ACHN (cell line): ENCODE measurements at regions not wholly inside any gene's neighbourhood (a gene's known extent, or its start where the extent isn't known, plus 50 kb on each side); places are given as distances from the start of the nearest gene placed in this dataset.
"Not testable (repeated sequence)": the region's sequence is repeated elsewhere in the genome, so short reads cannot be mapped to it uniquely, and the experiment has no call there.

Experiments
- DNase-seq: peaks from one replicate; pipeline ENCODE4 v3.0.0-alpha.2; 2015
- in situ Hi-C: cut with HindIII; loops from 2 replicates; pipeline ENCODE4 v1.10.0; 2017; ENCODE audit warnings: low sequenced_read_pairs, low pct_ligation_motif_present, low pct_unique_long_range_greater_than_20kb

DNA sequence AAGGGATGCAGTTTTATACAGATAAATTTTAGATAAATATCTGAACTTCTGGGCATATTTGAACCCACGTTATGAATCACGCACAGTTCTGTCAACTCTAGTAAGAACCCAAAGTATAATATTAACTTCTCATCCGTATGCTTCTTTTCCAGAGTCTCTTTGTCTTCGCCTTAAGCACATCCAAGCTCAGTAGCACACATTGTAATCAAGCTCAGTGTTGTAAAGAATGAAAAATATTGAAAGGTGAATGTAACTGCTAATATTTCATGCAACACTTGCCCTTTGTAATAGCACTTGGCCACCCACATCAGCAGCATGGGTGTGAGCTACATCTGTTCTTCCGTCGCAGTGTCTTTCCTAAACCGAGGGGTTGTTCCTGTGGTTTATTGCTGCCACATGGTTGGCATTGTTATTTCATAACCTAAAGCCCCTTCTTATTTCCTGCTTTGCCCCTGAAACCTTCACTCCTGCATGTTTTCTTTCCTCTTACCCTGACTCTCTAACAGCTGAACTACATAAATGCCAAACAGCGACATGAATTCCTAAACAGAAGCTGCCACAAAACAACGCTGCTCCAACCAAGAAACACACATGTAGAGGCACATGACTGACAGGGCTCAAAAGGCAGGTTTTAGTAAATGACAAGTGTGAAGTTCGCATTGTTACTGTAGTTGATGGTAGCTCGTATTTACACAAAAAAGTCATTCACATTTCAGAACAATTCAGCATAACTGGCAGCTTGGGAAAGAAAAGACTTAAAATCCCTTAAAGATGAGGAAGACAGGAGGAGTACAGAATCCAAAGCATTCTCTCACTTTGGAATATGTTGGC, 190.1 kb upstream of the MEF2C start:
- no peak for DNase-seq
- in situ Hi-C loops = no loop called here

- DNase-seq = no peak
Observed at GRCh38 chr5:89071941-89072331, 189.0 kb upstream of the MEF2C start.

GRCh38 chr5:89071101-89071940, 188.3 kb upstream of the MEF2C start:
- in situ Hi-C loops = no loop called here
- peak; percentile 18 for DNase-seq

More at GRCh38 chr5:89071941-89072331, 189.0 kb upstream of the MEF2C start:
- in situ Hi-C loops = no loop called here

DNA sequence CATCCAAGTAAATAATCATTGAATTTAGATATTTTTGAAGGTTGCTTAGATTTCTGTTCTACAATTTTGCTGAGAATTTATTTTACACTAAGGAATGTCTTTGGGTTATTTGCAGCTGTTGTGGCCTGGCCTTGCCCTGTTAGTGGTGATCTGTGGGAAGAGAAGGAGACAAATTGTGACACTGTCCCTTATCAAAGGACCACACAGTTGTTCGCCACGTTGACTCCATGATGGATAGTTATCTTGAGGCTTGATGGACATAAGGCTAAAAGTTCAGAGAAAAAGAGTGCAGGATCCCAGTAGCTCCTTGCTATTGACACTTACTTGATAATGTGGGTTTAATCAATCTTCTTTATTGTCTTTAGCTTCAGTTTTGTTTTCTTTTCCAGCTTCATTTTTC, 186.6 kb upstream of the MEF2C start:
- in situ Hi-C loops = no loop called here

GRCh38 chr5:89067362-89067761, 184.4 kb upstream of the MEF2C start:
- no peak for DNase-seq
- in situ Hi-C loops = no loop called here

More for the DNA sequence above, 186.6 kb upstream of the MEF2C start:
- no peak for DNase-seq

DNA sequence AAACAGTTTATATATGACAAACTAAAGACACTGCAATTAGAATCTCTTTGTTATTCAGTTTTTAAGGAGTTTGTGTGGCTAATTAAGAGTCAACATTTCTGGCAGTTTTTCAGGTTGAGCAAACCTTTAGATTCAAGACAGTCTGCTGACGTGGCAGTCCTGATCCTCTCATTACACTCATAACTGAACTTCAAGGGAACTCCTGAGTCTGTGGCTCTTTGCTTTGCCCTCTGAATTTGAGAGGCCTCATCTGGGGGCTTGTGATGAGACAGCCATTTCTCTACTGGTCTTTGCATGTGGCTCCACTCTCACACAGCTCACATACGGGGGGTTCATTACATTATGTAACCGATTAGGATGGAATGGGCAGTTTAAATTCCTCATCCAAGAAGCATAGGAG, 182.9 kb upstream of the MEF2C start:
- no peak for DNase-seq
- in situ Hi-C loops = no loop called here

GRCh38 chr5:89064736-89065135, 181.8 kb upstream of the MEF2C start:
- no peak for DNase-seq

GRCh38 chr5:89064054-89064453, 181.1 kb upstream of the MEF2C start:
- in situ Hi-C loops = no loop called here
- no peak for DNase-seq

More at GRCh38 chr5:89064736-89065135, 181.8 kb upstream of the MEF2C start:
- in situ Hi-C loops = no loop called here

DNA sequence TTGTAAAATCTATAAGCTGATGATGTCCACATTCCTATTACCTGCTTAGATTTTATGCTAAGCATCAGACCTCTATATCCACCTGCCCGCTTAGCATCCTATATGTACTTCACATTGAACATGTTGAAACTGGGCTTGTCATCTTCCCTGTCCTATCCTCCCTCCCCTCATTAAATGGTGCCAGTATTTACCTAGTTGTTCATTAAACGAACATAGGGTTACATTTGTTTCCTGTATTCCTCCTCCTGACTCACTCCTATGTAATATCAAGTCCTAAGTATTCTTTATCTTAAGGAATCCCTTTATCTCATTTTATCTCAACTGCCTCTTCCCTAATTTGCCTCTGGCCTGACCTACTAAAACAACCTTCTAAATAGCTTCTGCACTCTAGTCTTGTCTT, 177.8 kb upstream of the MEF2C start:
- in situ Hi-C loops = no loop called here
- DNase-seq = no peak

DNA sequence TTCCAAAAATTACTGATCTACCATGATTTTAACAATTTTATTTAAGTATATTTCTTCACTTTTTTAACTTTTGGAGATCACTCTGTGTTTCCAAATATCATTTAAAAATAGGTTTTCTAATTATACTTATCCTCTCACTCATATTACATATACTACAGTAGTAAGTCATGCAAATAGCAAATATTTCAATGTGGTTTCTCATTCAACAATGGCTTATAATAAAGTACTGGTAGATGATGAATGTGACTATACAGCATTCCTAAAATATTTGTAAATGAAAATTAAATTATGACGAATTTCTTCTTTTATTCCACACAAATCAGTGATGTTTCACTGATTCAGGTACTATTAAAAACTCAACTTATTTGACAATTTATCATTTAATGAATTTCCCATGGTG, 176.3 kb upstream of the MEF2C start:
- DNase-seq = no peak
- in situ Hi-C loops = no loop called here

- DNase-seq = no peak
- in situ Hi-C loops = no loop called here
Observed at GRCh38 chr5:89055695-89056085, 172.7 kb upstream of the MEF2C start.

GRCh38 chr5:89055015-89055694, 172.2 kb upstream of the MEF2C start:
- in situ Hi-C loops = no loop called here
- no peak for DNase-seq

- no peak for DNase-seq
- in situ Hi-C loops = no loop called here
Observed at GRCh38 chr5:89053547-89053946, 170.6 kb upstream of the MEF2C start.

- DNase-seq, in situ Hi-C loops: not testable (repeated sequence)
Observed at GRCh38 chr5:89050062-89050461, 167.1 kb upstream of the MEF2C start.

DNA sequence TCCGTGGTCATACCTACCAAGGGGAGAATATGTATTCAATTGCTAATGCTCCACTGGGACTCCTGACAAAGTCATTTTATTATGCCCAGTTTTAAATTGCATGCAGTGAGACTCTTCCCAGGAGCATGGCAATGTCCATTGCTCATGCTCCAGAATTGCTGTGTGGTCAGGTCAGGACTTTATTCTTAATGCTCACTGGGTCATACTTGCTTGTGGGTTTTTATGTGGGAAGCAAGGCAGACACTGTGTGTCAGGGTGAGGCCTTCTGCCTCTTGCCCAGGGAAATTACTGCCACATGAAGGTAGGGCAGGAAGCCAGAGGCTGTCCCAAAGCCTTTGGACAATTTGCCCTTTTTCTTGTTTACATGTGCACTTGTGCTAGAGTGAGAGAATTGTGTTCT, 164.6 kb upstream of the MEF2C start:
- no peak for DNase-seq
- in situ Hi-C loops = no loop called here

DNA sequence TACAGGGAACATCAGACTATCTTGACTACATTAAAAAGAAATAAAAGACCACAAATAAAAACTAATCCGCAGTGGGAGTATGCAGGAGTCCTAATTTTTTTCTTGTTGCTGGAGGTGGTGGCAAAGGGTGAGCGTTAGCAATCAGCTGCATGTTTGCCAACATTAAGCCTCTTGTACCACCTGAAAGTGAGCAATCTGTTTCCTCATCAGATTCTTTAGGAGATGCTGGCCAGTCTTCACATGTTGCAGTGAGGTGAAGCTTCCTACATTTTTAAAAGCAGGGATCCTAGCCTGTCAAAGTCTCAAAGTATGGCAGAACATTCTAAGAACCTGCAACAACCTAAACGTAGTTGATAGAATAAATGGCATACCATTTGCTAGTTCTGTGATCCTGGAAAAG, 162.2 kb upstream of the MEF2C start:
- DNase-seq = no peak
- in situ Hi-C loops = no loop called here

- DNase-seq = no peak
- in situ Hi-C loops = no loop called here
Observed at GRCh38 chr5:89044674-89045200, 161.8 kb upstream of the MEF2C start.

DNA sequence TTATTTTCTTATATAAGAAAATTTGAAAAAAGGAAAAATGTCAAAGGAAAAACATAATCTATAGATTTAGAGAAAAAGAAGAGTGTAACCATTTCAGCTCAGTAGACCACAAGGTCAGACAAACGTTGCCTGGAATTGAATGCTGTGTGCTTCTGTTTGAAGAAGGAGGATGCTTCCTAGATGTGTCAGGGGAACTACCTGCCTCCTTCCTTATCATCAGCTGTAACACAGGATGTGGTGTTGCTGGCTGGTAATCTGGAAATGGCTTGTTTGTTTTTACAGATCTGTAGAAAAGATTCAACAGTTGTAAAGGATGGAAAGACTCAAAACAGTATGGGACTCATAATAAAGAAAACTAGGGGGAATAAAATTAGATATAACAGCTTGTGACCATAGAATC, 160.7 kb upstream of the MEF2C start:
- in situ Hi-C loops = no loop called here
- DNase-seq = no peak

GRCh38 chr5:89042746-89043145, 159.8 kb upstream of the MEF2C start:
- in situ Hi-C loops = no loop called here
- DNase-seq = no peak
